Prostate gland (tissue), 2 donors: ENCODE measurements at regions not wholly inside any gene's neighbourhood (a gene's known extent, or its start where the extent isn't known, plus 50 kb on each side); places are given as distances from the start of the nearest gene placed in this dataset.

Experiments
- POLR2A ChIP-seq: fragments of 450-650 bp; IDR thresholded peaks from one replicate; pipeline ENCODE4 v1.6.1; 2016; ENCODE audit warnings: antibody characterized with exemption, mild to moderate bottlenecking
- POLR2AphosphoS5 ChIP-seq: sonication (generic); formaldehyde crosslinking; IDR thresholded peaks from one replicate; pipeline ENCODE4 v1.6.1; 2017; ENCODE audit warnings: antibody characterized with exemption
- TF ChIP-seq, protein P1 (sequence below), 4 experiments: fragments of 200-600 bp in 2 of 4; fragments of 450-650 bp in 2 of 4; sonication (generic) in 2 of 4; IDR thresholded peaks; 1 replicate in 3 of 4; 2 replicates in 1 of 4; pipeline ENCODE4 v1.5.1; 2016 to 2019; ENCODE audit warnings: antibody characterized with exemption in 4 of 4, mild to moderate bottlenecking in 2 of 4, moderate library complexity in 2 of 4

GRCh38 chr9:104028827-104029226 lies 65.3 kb upstream of the SMC2 start:
- no peak for TF ChIP-seq POLR2A
- TF ChIP-seq, protein P1, sequence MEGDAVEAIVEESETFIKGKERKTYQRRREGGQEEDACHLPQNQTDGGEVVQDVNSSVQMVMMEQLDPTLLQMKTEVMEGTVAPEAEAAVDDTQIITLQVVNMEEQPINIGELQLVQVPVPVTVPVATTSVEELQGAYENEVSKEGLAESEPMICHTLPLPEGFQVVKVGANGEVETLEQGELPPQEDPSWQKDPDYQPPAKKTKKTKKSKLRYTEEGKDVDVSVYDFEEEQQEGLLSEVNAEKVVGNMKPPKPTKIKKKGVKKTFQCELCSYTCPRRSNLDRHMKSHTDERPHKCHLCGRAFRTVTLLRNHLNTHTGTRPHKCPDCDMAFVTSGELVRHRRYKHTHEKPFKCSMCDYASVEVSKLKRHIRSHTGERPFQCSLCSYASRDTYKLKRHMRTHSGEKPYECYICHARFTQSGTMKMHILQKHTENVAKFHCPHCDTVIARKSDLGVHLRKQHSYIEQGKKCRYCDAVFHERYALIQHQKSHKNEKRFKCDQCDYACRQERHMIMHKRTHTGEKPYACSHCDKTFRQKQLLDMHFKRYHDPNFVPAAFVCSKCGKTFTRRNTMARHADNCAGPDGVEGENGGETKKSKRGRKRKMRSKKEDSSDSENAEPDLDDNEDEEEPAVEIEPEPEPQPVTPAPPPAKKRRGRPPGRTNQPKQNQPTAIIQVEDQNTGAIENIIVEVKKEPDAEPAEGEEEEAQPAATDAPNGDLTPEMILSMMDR (IDR thresholded peaks at IDR 0.05), result no peak
- TF ChIP-seq POLR2AphosphoS5, result no peak
